Hematopoietic multipotent progenitor cell treated with erythropoietin and hydrocortisone succinate and interleukin-3 and kit ligand, for 6 days (in vitro differentiated cells): ENCODE measurements at regions not wholly inside any gene's neighbourhood (a gene's known extent, or its start where the extent isn't known, plus 50 kb on each side); places are given as distances from the start of the nearest gene placed in this dataset.
A peak's percentile ranks its signal among the peaks of the same experiment; 100 is the strongest.
"Not testable (repeated sequence)": the region's sequence is repeated elsewhere in the genome, so short reads cannot be mapped to it uniquely, and the experiment has no call there.

Experiments
- DNase-seq: peaks from one replicate; pipeline ENCODE4 v3.0.0-alpha.2; 2015

- DNase-seq = no peak
These were observed 246.0 kb upstream of the PHF14 start for GRCh38 chr7:10727636-10728035.

- DNase-seq = peak; percentile 16
These were observed 242.4 kb upstream of the PHF14 start for GRCh38 chr7:10731253-10731773.

GRCh38 chr7:10733747-10734146, 239.9 kb upstream of the PHF14 start:
- DNase-seq = no peak

GRCh38 chr7:10734595-10734994, 239.1 kb upstream of the PHF14 start:
- DNase-seq = peak; percentile 18

- no peak for DNase-seq
These were observed 234.3 kb upstream of the PHF14 start for GRCh38 chr7:10739401-10739800.

GRCh38 chr7:10740805-10741204, 232.9 kb upstream of the PHF14 start:
- DNase-seq = no peak

GRCh38 chr7:10756981-10757380, 216.7 kb upstream of the PHF14 start:
- no peak for DNase-seq

- no peak for DNase-seq
These were observed 214.6 kb upstream of the PHF14 start for GRCh38 chr7:10759120-10759519.

- DNase-seq = no peak
These were observed 205.9 kb upstream of the PHF14 start for GRCh38 chr7:10767771-10768170.

- no peak for DNase-seq
These were observed 203.5 kb upstream of the PHF14 start for GRCh38 chr7:10770176-10770575.

GRCh38 chr7:10773430-10773829, 200.2 kb upstream of the PHF14 start:
- DNase-seq = no peak

- no peak for DNase-seq
These were observed 193.9 kb upstream of the PHF14 start for GRCh38 chr7:10779465-10780399.

GRCh38 chr7:10780400-10780747, 193.3 kb upstream of the PHF14 start:
- no peak for DNase-seq

GRCh38 chr7:10786976-10787375, 186.7 kb upstream of the PHF14 start:
- DNase-seq = not testable (repeated sequence)

- DNase-seq = no peak
These were observed 184.5 kb upstream of the PHF14 start for GRCh38 chr7:10789170-10789569.

- DNase-seq = no peak
These were observed 182.8 kb upstream of the PHF14 start for GRCh38 chr7:10790910-10791309.

GRCh38 chr7:10793995-10794775, 179.5 kb upstream of the PHF14 start:
- no peak for DNase-seq

GRCh38 chr7:10797157-10797556, 176.5 kb upstream of the PHF14 start:
- no peak for DNase-seq

GRCh38 chr7:10798044-10798443, 175.6 kb upstream of the PHF14 start:
- DNase-seq = no peak

- DNase-seq = no peak
These were observed 174.2 kb upstream of the PHF14 start for GRCh38 chr7:10799475-10799874.

- DNase-seq = no peak
These were observed 171.7 kb upstream of the PHF14 start for GRCh38 chr7:10802011-10802410.

GRCh38 chr7:10802526-10802925, 171.1 kb upstream of the PHF14 start:
- DNase-seq = no peak

- peak; percentile 66 for DNase-seq
These were observed 170.0 kb upstream of the PHF14 start for GRCh38 chr7:10803720-10804119.

GRCh38 chr7:10804770-10805169, 168.9 kb upstream of the PHF14 start:
- DNase-seq = no peak
